NCI-H1436 treated with DMSO at 0.1 percent for 48 hours (cell line): ENCODE measurements at regions not wholly inside any gene's neighbourhood (a gene's known extent, or its start where the extent isn't known, plus 50 kb on each side); places are given as distances from the start of the nearest gene placed in this dataset.

ENCODE experiments used
- DNase-seq: peaks from one replicate; lab custom pipeline; 2025; lab: John Stamatoyannopoulos, UW

- DNase-seq = no peak
Observed at GRCh38 chr1:232381394-232382100, 248.4 kb downstream of the SIPA1L2 start.

- no peak for DNase-seq
Observed at GRCh38 chr1:232380596-232380995, 249.3 kb downstream of the SIPA1L2 start.

- no peak for DNase-seq
Observed at GRCh38 chr1:232380131-232380530, 249.8 kb downstream of the SIPA1L2 start.

GRCh38 chr1:232379063-232379434 lies 250.9 kb downstream of the SIPA1L2 start:
- no peak for DNase-seq

GRCh38 chr1:232378266-232379062 lies 251.5 kb downstream of the SIPA1L2 start:
- DNase-seq = no peak

GRCh38 chr1:232377494-232377770 lies 252.5 kb downstream of the SIPA1L2 start:
- no peak for DNase-seq

GRCh38 chr1:232376632-232377493 lies 253.1 kb downstream of the SIPA1L2 start:
- no peak for DNase-seq

- DNase-seq = no peak
Observed at GRCh38 chr1:232372841-232373440, 257.0 kb downstream of the SIPA1L2 start.

- DNase-seq = no peak
Observed at GRCh38 chr1:232372431-232372830, 257.5 kb downstream of the SIPA1L2 start.

GRCh38 chr1:232369451-232370296 lies 260.3 kb downstream of the SIPA1L2 start:
- DNase-seq = no peak

GRCh38 chr1:232368821-232369321 lies 261.1 kb downstream of the SIPA1L2 start:
- DNase-seq = no peak

GRCh38 chr1:232367293-232367692 lies 262.6 kb downstream of the SIPA1L2 start:
- peak; percentile 31 for DNase-seq

- DNase-seq = no peak
Observed at GRCh38 chr1:232364654-232365382, 265.1 kb downstream of the SIPA1L2 start.

- DNase-seq = no peak
Observed at GRCh38 chr1:232363008-232363407, 266.9 kb downstream of the SIPA1L2 start.

GRCh38 chr1:232357416-232357815 lies 272.5 kb downstream of the SIPA1L2 start:
- no peak for DNase-seq

- no peak for DNase-seq
Observed at GRCh38 chr1:232355162-232356006, 274.5 kb downstream of the SIPA1L2 start.

GRCh38 chr1:232353001-232353400 lies 276.9 kb downstream of the SIPA1L2 start:
- DNase-seq = no peak

GRCh38 chr1:232352366-232352765 lies 277.6 kb downstream of the SIPA1L2 start:
- no peak for DNase-seq

- DNase-seq = no peak
Observed at GRCh38 chr1:232351335-232351734, 278.6 kb downstream of the SIPA1L2 start.

- no peak for DNase-seq
Observed at GRCh38 chr1:232346844-232347243, 283.1 kb downstream of the SIPA1L2 start.
